NCI-H524 treated with DMSO at 0.1 percent for 48 hours (cell line): ENCODE measurements at regions not wholly inside any gene's neighbourhood (a gene's known extent, or its start where the extent isn't known, plus 50 kb on each side); places are given as distances from the start of the nearest gene placed in this dataset.

Source experiments
- DNase-seq: peaks from one replicate; lab custom pipeline; 2025; lab: John Stamatoyannopoulos, UW

GRCh38 chr4:32251126-32251525 lies 1531.0 kb downstream of the PCDH7 start:
- DNase-seq: no peak

- no peak for DNase-seq
Measured at GRCh38 chr4:32251926-32252325, 1531.8 kb downstream of the PCDH7 start.

- DNase-seq: no peak
Measured at GRCh38 chr4:32254216-32254615, 1534.0 kb downstream of the PCDH7 start.

GRCh38 chr4:32258986-32259385 lies 1538.8 kb downstream of the PCDH7 start:
- no peak for DNase-seq

GRCh38 chr4:32261196-32261595 lies 1541.0 kb downstream of the PCDH7 start:
- no peak for DNase-seq

GRCh38 chr4:32268863-32269262 lies 1548.7 kb downstream of the PCDH7 start:
- no peak for DNase-seq

GRCh38 chr4:32290102-32290501 lies 1569.9 kb downstream of the PCDH7 start:
- DNase-seq: no peak

- no peak for DNase-seq
Measured at GRCh38 chr4:32318926-32319325, 1598.8 kb downstream of the PCDH7 start.

- DNase-seq: no peak
Measured at GRCh38 chr4:32321421-32321820, 1601.3 kb downstream of the PCDH7 start.

- DNase-seq: no peak
Measured at GRCh38 chr4:32334759-32335158, 1614.6 kb downstream of the PCDH7 start.

GRCh38 chr4:32337403-32337802 lies 1617.2 kb downstream of the PCDH7 start:
- DNase-seq: no peak

- DNase-seq: no peak
Measured at GRCh38 chr4:32340591-32340990, 1620.4 kb downstream of the PCDH7 start.

- DNase-seq: no peak
Measured at GRCh38 chr4:32341342-32341741, 1621.2 kb downstream of the PCDH7 start.

GRCh38 chr4:32342054-32342453 lies 1621.9 kb downstream of the PCDH7 start:
- DNase-seq: no peak

GRCh38 chr4:32349026-32349425 lies 1628.9 kb downstream of the PCDH7 start:
- DNase-seq: no peak

- DNase-seq: no peak
Measured at GRCh38 chr4:32374206-32374605, 1654.0 kb downstream of the PCDH7 start.

- DNase-seq: no peak
Measured at GRCh38 chr4:32393806-32394205, 1673.6 kb downstream of the PCDH7 start.

- no peak for DNase-seq
Measured at GRCh38 chr4:32394255-32394654, 1674.1 kb downstream of the PCDH7 start.

GRCh38 chr4:32396507-32397070 lies 1676.4 kb downstream of the PCDH7 start:
- no peak for DNase-seq

GRCh38 chr4:32400870-32401269 lies 1680.7 kb downstream of the PCDH7 start:
- DNase-seq: no peak

GRCh38 chr4:32417113-32417704 lies 1697.0 kb downstream of the PCDH7 start:
- DNase-seq: no peak

- no peak for DNase-seq
Measured at GRCh38 chr4:32423267-32423666, 1703.1 kb downstream of the PCDH7 start.

- no peak for DNase-seq
Measured at GRCh38 chr4:32425243-32425642, 1705.1 kb downstream of the PCDH7 start.

- no peak for DNase-seq
Measured at GRCh38 chr4:32427566-32427965, 1707.4 kb downstream of the PCDH7 start.
